ENCODE measurements at regions not wholly inside any gene's neighbourhood (a gene's known extent, or its start where the extent isn't known, plus 50 kb on each side); places are given as distances from the start of the nearest gene placed in this dataset.
A peak's percentile ranks its signal among the peaks of the same experiment; 100 is the strongest.

- Histone ChIP-seq H3K36me3 (replicated peaks) (no peaks in the 10 kb centered on the region), H3K4me3 (ENCODE audit: low read depth, low read length) (no peak overlapping the region), H3K27me3 (replicated peaks) (no peaks in the 10 kb centered on the region), H3K27ac (peak overlapping the region; percentile 89)
- in situ Hi-C loops (cut with HindIII; ENCODE audit: low pct_ligation_motif_present, low sequenced_read_pairs), result no loop called here
- TF ChIP-seq, protein P1, sequence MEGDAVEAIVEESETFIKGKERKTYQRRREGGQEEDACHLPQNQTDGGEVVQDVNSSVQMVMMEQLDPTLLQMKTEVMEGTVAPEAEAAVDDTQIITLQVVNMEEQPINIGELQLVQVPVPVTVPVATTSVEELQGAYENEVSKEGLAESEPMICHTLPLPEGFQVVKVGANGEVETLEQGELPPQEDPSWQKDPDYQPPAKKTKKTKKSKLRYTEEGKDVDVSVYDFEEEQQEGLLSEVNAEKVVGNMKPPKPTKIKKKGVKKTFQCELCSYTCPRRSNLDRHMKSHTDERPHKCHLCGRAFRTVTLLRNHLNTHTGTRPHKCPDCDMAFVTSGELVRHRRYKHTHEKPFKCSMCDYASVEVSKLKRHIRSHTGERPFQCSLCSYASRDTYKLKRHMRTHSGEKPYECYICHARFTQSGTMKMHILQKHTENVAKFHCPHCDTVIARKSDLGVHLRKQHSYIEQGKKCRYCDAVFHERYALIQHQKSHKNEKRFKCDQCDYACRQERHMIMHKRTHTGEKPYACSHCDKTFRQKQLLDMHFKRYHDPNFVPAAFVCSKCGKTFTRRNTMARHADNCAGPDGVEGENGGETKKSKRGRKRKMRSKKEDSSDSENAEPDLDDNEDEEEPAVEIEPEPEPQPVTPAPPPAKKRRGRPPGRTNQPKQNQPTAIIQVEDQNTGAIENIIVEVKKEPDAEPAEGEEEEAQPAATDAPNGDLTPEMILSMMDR (IDR thresholded peaks at IDR 0.05; ENCODE audit: low read depth, low read length, missing control alignments), result no peak
- DNase-seq, result peak; percentile 98
These were observed 68.8 kb upstream of the KCTD1 start for GRCh38 chr18:26617151-26617554.

GRCh38 chr18:26614374-26614773, 66.0 kb upstream of the KCTD1 start:
- in situ Hi-C loops (cut with HindIII; ENCODE audit: low pct_ligation_motif_present, low sequenced_read_pairs), result no loop called here
- no peaks in the 10 kb centered on the region for H3K36me3 ChIP-seq (replicated peaks)
- DNase-seq, result no peak
- TF ChIP-seq, protein P1 (IDR thresholded peaks at IDR 0.05; ENCODE audit: low read depth, low read length, missing control alignments), result no peak
- no peak overlapping the region for H3K27ac ChIP-seq
- H3K27me3 ChIP-seq (replicated peaks), result no peaks in the 10 kb centered on the region
- no peak overlapping the region for H3K4me3 ChIP-seq (ENCODE audit: low read depth, low read length)
